Psoas muscle (tissue), 7 donors: ENCODE measurements at regions not wholly inside any gene's neighbourhood (a gene's known extent, or its start where the extent isn't known, plus 50 kb on each side); places are given as distances from the start of the nearest gene placed in this dataset.

Source experiments
- ATAC-seq, 4 donors: fragments of 200-7000 bp; cut with Tn5 transposase; one replicate each; pipeline ENCODE4 v1.9.1; 2020; ENCODE audit warnings: moderate library complexity in 3 of 4, mild to moderate bottlenecking in 2 of 4
- DNase-seq, 2 donors: peaks; one replicate each; pipeline ENCODE4 v3.0.0-alpha.2; 2020
- H3K27ac ChIP-seq: fragments of 200-600 bp; one replicate; pipeline ENCODE4 v1.8.0; 2022
- H3K27me3 ChIP-seq, 3 donors: fragments of 200-600 bp in 1 of 3; one replicate each; pipeline versions ENCODE4 v1.6.1 to v1.8.0; 2013 to 2022; ENCODE audit warnings: low read length in 2 of 3, mild to moderate bottlenecking in 2 of 3, moderate library complexity in 1 of 3; ENCODE audit not compliant: insufficient read depth in 3 of 3
- H3K36me3 ChIP-seq, 2 donors: fragments of 200-600 bp in 1 of 2; one replicate each; pipeline versions ENCODE4 v1.6.1 to v1.8.0; 2013 to 2022; ENCODE audit warnings: low read depth in 1 of 2, mild to moderate bottlenecking in 1 of 2, moderate library complexity in 1 of 2; ENCODE audit not compliant: insufficient read depth in 1 of 2
- H3K4me1 ChIP-seq: fragments of 200-600 bp; one replicate; pipeline ENCODE4 v1.8.0; 2022
- H3K4me3 ChIP-seq: fragments of 200-600 bp; one replicate; pipeline ENCODE4 v1.8.0; 2022; ENCODE audit warnings: mild to moderate bottlenecking
- H3K9me3 ChIP-seq: fragments of 200-600 bp; one replicate; pipeline ENCODE4 v1.8.0; 2022
- CTCF ChIP-seq: fragments of 200-600 bp; IDR thresholded peaks from one replicate; pipeline ENCODE4 v1.8.0; 2022; ENCODE audit warnings: antibody characterized with exemption
- WGBS, 3 donors: extraction: QIAGEN DNeasy Blood & Tissue Kit; methylation state at CpG; one replicate each; pipeline versions ENCODE4 v1.1.6 to v1.1.7; 2013; 5-methylcytosine and 5-hydroxymethylcytosine counted together
- intact Hi-C, 2 donors: fragments of 100-400 bp; cut with DNase I; formaldehyde crosslinking; loops; one replicate each; pipeline versions ENCODE4 v1.11.0 to v1.14.2; 2022
- donor health status: healthy with polysubstance abuse.
- donor health status: DM: no; HTN: no; CAD: no; lungs with moderate emphysema.
- donor health status: Bipolar disorder and iron deficiency.
- donor health status: healthy.
- donor health status: DM: yes; HTN: yes; CAD: no.
- donor health status: DM: no; HTN: no; CAD: no.
- donor health status: DM: yes; HTN: yes; CAD: no.

DNA sequence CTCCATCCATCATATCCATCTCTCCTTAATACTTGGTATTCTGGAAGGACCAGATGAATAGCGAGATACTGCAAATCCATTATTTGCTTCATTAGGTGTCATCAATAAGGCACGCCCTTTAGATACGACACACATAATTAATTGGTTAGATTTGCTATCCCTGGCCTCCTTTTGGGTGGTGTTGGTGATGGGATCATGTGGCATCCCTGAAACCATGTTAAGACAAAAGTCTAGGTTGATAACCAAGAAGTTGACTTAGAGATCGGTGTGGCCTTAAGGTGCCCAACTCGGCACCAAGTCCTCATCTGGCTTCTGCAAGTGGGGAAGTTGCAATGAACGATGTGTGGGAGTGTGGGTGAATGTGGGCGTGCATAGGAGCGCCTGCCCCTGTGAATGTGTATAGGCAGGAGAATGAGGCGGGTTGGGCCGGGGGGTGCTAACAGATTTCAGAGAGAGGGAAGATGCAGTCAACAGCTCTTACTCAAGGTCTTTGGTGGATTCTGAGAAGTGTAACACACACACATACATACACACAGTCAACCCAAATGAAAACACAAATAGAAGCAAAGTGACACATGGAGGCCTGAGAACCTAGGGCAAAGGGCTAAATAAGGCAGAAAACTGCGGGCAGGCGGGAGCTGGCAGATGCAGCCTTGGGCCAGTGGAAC lies 415.7 kb upstream of the ESRRG start:
- DNase-seq = no peak
- H3K27ac ChIP-seq = no peak overlapping the region
- ATAC-seq = no peak
- 74 to 81% (median 75%) methylated on average over 12 of the region's 12 CpGs for WGBS, 3 donors
- TF ChIP-seq CTCF = no peak
- no peaks in the 10 kb centered on the region for H3K4me1 ChIP-seq
- no peaks in the 10 kb centered on the region for H3K9me3 ChIP-seq
- H3K27me3 ChIP-seq = peaks cover 0 to 46% (median 9%) of the 10 kb centered on the region in 3 donors
- H3K36me3 ChIP-seq = no peaks in the 10 kb centered on the region
- intact Hi-C loops = no loop called here
- H3K4me3 ChIP-seq = no peak overlapping the region

GRCh38 chr1:217138173-217138765 lies 415.0 kb upstream of the ESRRG start:
- intact Hi-C loops = no loop called here
- Histone ChIP-seq H3K27ac (no peak overlapping the region), H3K27me3 (peaks cover 0 to 46% (median 9%) of the 10 kb centered on the region in 3 donors), H3K36me3 (no peaks in the 10 kb centered on the region), H3K4me1 (no peaks in the 10 kb centered on the region), H3K9me3 (no peaks in the 10 kb centered on the region), H3K4me3 (no peak overlapping the region)
- 47 to 55% (median 54%) methylated on average over 27 to 29 of the region's 29 CpGs for WGBS, 3 donors
- TF ChIP-seq CTCF = no peak
- DNase-seq = no peak
- no peak for ATAC-seq

DNA sequence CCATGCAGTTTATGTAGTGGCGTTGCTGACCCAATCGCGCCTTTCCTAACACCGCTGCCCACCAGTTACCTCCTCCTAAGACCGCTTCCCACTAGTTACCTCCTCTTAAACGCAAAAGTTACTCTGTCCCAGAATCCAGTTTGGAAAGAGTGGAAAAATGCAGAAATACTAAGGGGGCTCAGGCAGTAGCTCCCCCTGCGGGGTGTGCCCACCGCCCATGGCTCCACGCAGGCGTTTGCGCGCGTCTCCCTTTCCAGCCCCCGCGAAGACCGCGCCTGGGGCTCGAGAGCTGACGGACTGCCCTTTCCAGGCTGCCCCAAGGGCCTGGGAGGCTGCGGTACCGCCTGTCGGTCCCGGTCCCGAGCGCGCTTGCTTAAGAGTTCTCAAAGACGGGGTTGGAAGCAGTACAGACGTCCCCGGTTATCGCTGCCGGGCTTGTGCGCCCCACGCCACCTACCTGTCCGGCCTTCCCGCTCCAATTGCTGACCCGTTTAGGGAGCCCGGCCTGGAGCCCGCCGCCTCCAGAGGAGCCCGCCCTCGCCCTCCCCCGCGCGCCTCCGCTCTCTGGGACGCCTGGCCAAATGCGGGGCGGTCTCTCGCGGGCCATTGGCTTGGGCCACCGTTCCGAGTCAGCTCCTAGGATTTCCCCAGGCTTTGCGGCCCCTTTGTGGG lies 414.1 kb upstream of the ESRRG start:
- WGBS, 3 donors = 40 to 48% (median 46%) methylated on average over 53 of the region's 53 CpGs
- H3K4me3 ChIP-seq = no peak overlapping the region

GRCh38 chr1:217136895-217137205 lies 413.6 kb upstream of the ESRRG start:
- no peak for TF ChIP-seq CTCF
- intact Hi-C loops = no loop called here
- no peak overlapping the region for H3K4me3 ChIP-seq
- H3K27me3 ChIP-seq = peaks cover 0 to 46% (median 9%) of the 10 kb centered on the region in 3 donors
- no peak for ATAC-seq
- DNase-seq = no peak
- no peak overlapping the region for H3K27ac ChIP-seq
- H3K9me3 ChIP-seq = no peaks in the 10 kb centered on the region
- no peaks in the 10 kb centered on the region for H3K4me1 ChIP-seq
- WGBS, 3 donors = 66 to 76% (median 72%) methylated on average over 11 of the region's 11 CpGs
- H3K36me3 ChIP-seq = no peaks in the 10 kb centered on the region

More for the DNA sequence above, 414.1 kb upstream of the ESRRG start:
- Histone ChIP-seq H3K4me1 (no peaks in the 10 kb centered on the region), H3K36me3 (no peaks in the 10 kb centered on the region), H3K27ac (no peak overlapping the region), H3K9me3 (no peaks in the 10 kb centered on the region), H3K27me3 (peaks cover 0 to 46% (median 9%) of the 10 kb centered on the region in 3 donors)
- DNase-seq (peak in 1 of 2 donors; percentile 37), ATAC-seq (no peak)
- intact Hi-C loops = no loop called here
- no peak for TF ChIP-seq CTCF
